RWPE1 (cell line): ENCODE measurements at regions not wholly inside any gene's neighbourhood (a gene's known extent, or its start where the extent isn't known, plus 50 kb on each side); places are given as distances from the start of the nearest gene placed in this dataset.

Experiments used
- CTCF ChIA-PET: fragments of 350-600 bp; sonication (Branson Sonifier 250); formaldehyde crosslinking; extraction: SDS; loops from one replicate; lab custom pipeline; 2021; lab: Yijun Ruan, JAX
- POLR2A ChIA-PET: fragments of 400-600 bp; formaldehyde crosslinking; extraction: SDS; loops from one replicate; lab custom pipeline; 2020; ENCODE audit warnings: antibody characterized with exemption; ENCODE audit not compliant: low non-redundant PET; lab: Yijun Ruan, JAX
- DNase-seq: peaks from one replicate; pipeline ENCODE4 v3.0.0; 2012; ENCODE audit warnings: low spot score
- H3K27ac ChIP-seq: fragments of 450-650 bp; 2 replicates; pipeline ENCODE4 v1.5.1; 2017
- CTCF ChIP-seq: fragments of 450-650 bp; conservative IDR thresholded peaks from 2 replicates; pipeline ENCODE4 v1.5.1; 2017; ENCODE audit warnings: low read depth, mild to moderate bottlenecking

- H3K27ac ChIP-seq = no peak overlapping the region
- CTCF ChIA-PET = no interaction called here
Measured at GRCh38 chr11:110808248-110808647, 96.0 kb upstream of the ARHGAP20 start.

GRCh38 chr11:110807801-110808200, 95.6 kb upstream of the ARHGAP20 start:
- ChIA-PET CTCF (no interaction called here), POLR2A (no interaction called here)
- DNase-seq = no peak
- no peak for TF ChIP-seq CTCF
- H3K27ac ChIP-seq = no peak overlapping the region

More at GRCh38 chr11:110808248-110808647, 96.0 kb upstream of the ARHGAP20 start:
- POLR2A ChIA-PET = no interaction called here
- no peak for TF ChIP-seq CTCF
- no peak for DNase-seq

- no peak for DNase-seq
- POLR2A ChIA-PET = no interaction called here
- no peak overlapping the region for H3K27ac ChIP-seq
- CTCF ChIA-PET = no interaction called here
- no peak for TF ChIP-seq CTCF
Measured at GRCh38 chr11:110805756-110806155, 93.5 kb upstream of the ARHGAP20 start.

GRCh38 chr11:110802162-110802561, 89.9 kb upstream of the ARHGAP20 start:
- TF ChIP-seq CTCF = no peak
- CTCF ChIA-PET = no interaction called here
- H3K27ac ChIP-seq = no peak overlapping the region
- POLR2A ChIA-PET = no interaction called here
- DNase-seq = no peak

- no peak for TF ChIP-seq CTCF
- no peak for DNase-seq
- POLR2A ChIA-PET = no interaction called here
- CTCF ChIA-PET = no interaction called here
- no peak overlapping the region for H3K27ac ChIP-seq
Measured at GRCh38 chr11:110801328-110801727, 89.1 kb upstream of the ARHGAP20 start.

GRCh38 chr11:110798201-110798900, 86.1 kb upstream of the ARHGAP20 start:
- H3K27ac ChIP-seq = no peak overlapping the region
- no peak for DNase-seq
- no peak for TF ChIP-seq CTCF
- CTCF ChIA-PET = interaction anchor here (0.6 kb wide), 2 partner anchors 190 to 457 kb away, joined by 3 to 4 read pairs; no protein-coding TSS in a partner anchor
- POLR2A ChIA-PET = no interaction called here
